Astrocyte (in vitro differentiated cells and primary cell): ENCODE measurements at regions not wholly inside any gene's neighbourhood (a gene's known extent, or its start where the extent isn't known, plus 50 kb on each side); places are given as distances from the start of the nearest gene placed in this dataset.

Source experiments
- CTCF ChIP-seq: IDR thresholded peaks from 2 replicates; pipeline ENCODE4 v1.5.1; 2011; ENCODE audit warnings: low read depth, mild to moderate bottlenecking, inconsistent platforms, low read length, moderate library complexity; ENCODE audit not compliant: insufficient read depth
- EZH2 ChIP-seq: IDR thresholded peaks from 2 replicates; pipeline ENCODE4 v1.6.1; 2012; ENCODE audit warnings: mild to moderate bottlenecking, low read length, inconsistent platforms; ENCODE audit not compliant: insufficient read depth

- TF ChIP-seq CTCF (no peak), EZH2 (no peak)
Measured at GRCh38 chr1:82843876-82844275, 1043.1 kb downstream of the ADGRL2 start.
